ENCODE measurements at regions not wholly inside any gene's neighbourhood (a gene's known extent, or its start where the extent isn't known, plus 50 kb on each side); places are given as distances from the start of the nearest gene placed in this dataset.

- TF ChIP-seq YY1 (IDR thresholded peaks at IDR 0.05; ENCODE audit: insufficient read depth, insufficient read length) (no peak), SUZ12 (IDR thresholded peaks at IDR 0.05; ENCODE audit: extremely low read depth, insufficient read depth, insufficient read length) (no peak)
Observed at GRCh38 chr3:145079436-145079835, 1081.5 kb downstream of the PLOD2 start.

Measured in NT2/D1 (cell line).